CD4-positive, alpha-beta T cell treated with Interleukin-12 subunit alpha and Interleukin-12 subunit beta, for 1 hour (primary cell): ENCODE measurements at regions not wholly inside any gene's neighbourhood (a gene's known extent, or its start where the extent isn't known, plus 50 kb on each side); places are given as distances from the start of the nearest gene placed in this dataset.

Experiments used
- DNase-seq: peaks from one replicate; pipeline ENCODE4 v3.0.0-alpha.2; 2020

GRCh38 chr4:31549256-31549655, 829.1 kb downstream of the PCDH7 start:
- no peak for DNase-seq

GRCh38 chr4:31557437-31557836, 837.3 kb downstream of the PCDH7 start:
- no peak for DNase-seq

- DNase-seq = no peak
These were observed 853.4 kb downstream of the PCDH7 start for GRCh38 chr4:31573554-31573953.

- DNase-seq = no peak
These were observed 855.3 kb downstream of the PCDH7 start for GRCh38 chr4:31575504-31575903.

GRCh38 chr4:31580843-31581242, 860.7 kb downstream of the PCDH7 start:
- no peak for DNase-seq

- DNase-seq = no peak
These were observed 865.3 kb downstream of the PCDH7 start for GRCh38 chr4:31585503-31585902.

- no peak for DNase-seq
These were observed 872.1 kb downstream of the PCDH7 start for GRCh38 chr4:31592293-31592692.

GRCh38 chr4:31595496-31595895, 875.3 kb downstream of the PCDH7 start:
- DNase-seq = no peak

- DNase-seq = no peak
These were observed 878.5 kb downstream of the PCDH7 start for GRCh38 chr4:31598639-31599038.

GRCh38 chr4:31601793-31602192, 881.6 kb downstream of the PCDH7 start:
- no peak for DNase-seq

GRCh38 chr4:31613946-31614623, 893.9 kb downstream of the PCDH7 start:
- DNase-seq = no peak

- DNase-seq = no peak
These were observed 897.5 kb downstream of the PCDH7 start for GRCh38 chr4:31617667-31618066.

GRCh38 chr4:31620476-31620875, 900.3 kb downstream of the PCDH7 start:
- DNase-seq = no peak

- no peak for DNase-seq
These were observed 925.1 kb downstream of the PCDH7 start for GRCh38 chr4:31645236-31645635.

- no peak for DNase-seq
These were observed 927.6 kb downstream of the PCDH7 start for GRCh38 chr4:31647786-31648185.

- no peak for DNase-seq
These were observed 929.7 kb downstream of the PCDH7 start for GRCh38 chr4:31649878-31650277.

GRCh38 chr4:31651541-31651940, 931.4 kb downstream of the PCDH7 start:
- no peak for DNase-seq

- DNase-seq = no peak
These were observed 935.2 kb downstream of the PCDH7 start for GRCh38 chr4:31655328-31655727.

GRCh38 chr4:31657859-31658570, 937.8 kb downstream of the PCDH7 start:
- no peak for DNase-seq

GRCh38 chr4:31660916-31661315, 940.7 kb downstream of the PCDH7 start:
- DNase-seq = no peak

- DNase-seq = no peak
These were observed 942.8 kb downstream of the PCDH7 start for GRCh38 chr4:31662951-31663350.

GRCh38 chr4:31667686-31668085, 947.5 kb downstream of the PCDH7 start:
- no peak for DNase-seq

GRCh38 chr4:31674313-31674947, 954.3 kb downstream of the PCDH7 start:
- DNase-seq = no peak

GRCh38 chr4:31678356-31678755, 958.2 kb downstream of the PCDH7 start:
- no peak for DNase-seq
